ENCODE measurements at regions not wholly inside any gene's neighbourhood (a gene's known extent, or its start where the extent isn't known, plus 50 kb on each side); places are given as distances from the start of the nearest gene placed in this dataset.

- no peak for DNase-seq (ENCODE audit: low read depth in 4 of 4, low spot score in 2 of 4)
These were observed 398.3 kb downstream of the RFC3 start for GRCh38 chr13:34216256-34216655.

- no peak for DNase-seq (ENCODE audit: low read depth in 4 of 4, low spot score in 2 of 4)
These were observed 399.5 kb downstream of the RFC3 start for GRCh38 chr13:34217343-34218025.

GRCh38 chr13:34223984-34224383 lies 406.0 kb downstream of the RFC3 start:
- DNase-seq (ENCODE audit: low read depth in 4 of 4, low spot score in 2 of 4): no peak

- no peak for DNase-seq (ENCODE audit: low read depth in 4 of 4, low spot score in 2 of 4)
These were observed 406.9 kb downstream of the RFC3 start for GRCh38 chr13:34224877-34225276.

GRCh38 chr13:34230271-34230670 lies 412.3 kb downstream of the RFC3 start:
- DNase-seq (ENCODE audit: low read depth in 4 of 4, low spot score in 2 of 4): no peak

- DNase-seq (ENCODE audit: low read depth in 4 of 4, low spot score in 2 of 4): no peak
These were observed 423.4 kb downstream of the RFC3 start for GRCh38 chr13:34241332-34241731.

GRCh38 chr13:34243403-34243802 lies 425.5 kb downstream of the RFC3 start:
- DNase-seq (ENCODE audit: low read depth in 4 of 4, low spot score in 2 of 4): no peak

GRCh38 chr13:34246511-34246910 lies 428.6 kb downstream of the RFC3 start:
- DNase-seq (ENCODE audit: low read depth in 4 of 4, low spot score in 2 of 4): no peak

GRCh38 chr13:34247596-34247995 lies 429.6 kb downstream of the RFC3 start:
- no peak for DNase-seq (ENCODE audit: low read depth in 4 of 4, low spot score in 2 of 4)

GRCh38 chr13:34249546-34250039 lies 431.6 kb downstream of the RFC3 start:
- no peak for DNase-seq (ENCODE audit: low read depth in 4 of 4, low spot score in 2 of 4)

GRCh38 chr13:34250151-34250670 lies 432.3 kb downstream of the RFC3 start:
- DNase-seq (ENCODE audit: low read depth in 4 of 4, low spot score in 2 of 4): no peak

GRCh38 chr13:34254366-34254765 lies 436.4 kb downstream of the RFC3 start:
- DNase-seq (ENCODE audit: low read depth in 4 of 4, low spot score in 2 of 4): no peak

GRCh38 chr13:34255711-34256110 lies 437.8 kb downstream of the RFC3 start:
- DNase-seq (ENCODE audit: low read depth in 4 of 4, low spot score in 2 of 4): no peak

- no peak for DNase-seq (ENCODE audit: low read depth in 4 of 4, low spot score in 2 of 4)
These were observed 438.3 kb downstream of the RFC3 start for GRCh38 chr13:34256236-34256635.

GRCh38 chr13:34257966-34258365 lies 440.0 kb downstream of the RFC3 start:
- no peak for DNase-seq (ENCODE audit: low read depth in 4 of 4, low spot score in 2 of 4)

GRCh38 chr13:34258646-34259386 lies 440.9 kb downstream of the RFC3 start:
- no peak for DNase-seq (ENCODE audit: low read depth in 4 of 4, low spot score in 2 of 4)

GRCh38 chr13:34263681-34264080 lies 445.7 kb downstream of the RFC3 start:
- no peak for DNase-seq (ENCODE audit: low read depth in 4 of 4, low spot score in 2 of 4)

- no peak for DNase-seq (ENCODE audit: low read depth in 4 of 4, low spot score in 2 of 4)
These were observed 447.2 kb downstream of the RFC3 start for GRCh38 chr13:34265046-34265679.

- DNase-seq (ENCODE audit: low read depth in 4 of 4, low spot score in 2 of 4): no peak
These were observed 458.8 kb downstream of the RFC3 start for GRCh38 chr13:34276764-34277163.

GRCh38 chr13:34277936-34278335 lies 460.0 kb downstream of the RFC3 start:
- no peak for DNase-seq (ENCODE audit: low read depth in 4 of 4, low spot score in 2 of 4)

GRCh38 chr13:34278780-34279179 lies 460.8 kb downstream of the RFC3 start:
- no peak for DNase-seq (ENCODE audit: low read depth in 4 of 4, low spot score in 2 of 4)

All from left renal cortex interstitium (tissue), 4 donors.